GM04504 (cell line): ENCODE measurements at regions not wholly inside any gene's neighbourhood (a gene's known extent, or its start where the extent isn't known, plus 50 kb on each side); places are given as distances from the start of the nearest gene placed in this dataset.

ENCODE experiments used
- DNase-seq: peaks from one replicate; pipeline ENCODE4 v3.0.0-alpha.2; 2012; ENCODE audit warnings: low read depth

- DNase-seq = no peak
These were observed 151.8 kb upstream of the PTPRM start for GRCh38 chr18:7415081-7415894.

DNA sequence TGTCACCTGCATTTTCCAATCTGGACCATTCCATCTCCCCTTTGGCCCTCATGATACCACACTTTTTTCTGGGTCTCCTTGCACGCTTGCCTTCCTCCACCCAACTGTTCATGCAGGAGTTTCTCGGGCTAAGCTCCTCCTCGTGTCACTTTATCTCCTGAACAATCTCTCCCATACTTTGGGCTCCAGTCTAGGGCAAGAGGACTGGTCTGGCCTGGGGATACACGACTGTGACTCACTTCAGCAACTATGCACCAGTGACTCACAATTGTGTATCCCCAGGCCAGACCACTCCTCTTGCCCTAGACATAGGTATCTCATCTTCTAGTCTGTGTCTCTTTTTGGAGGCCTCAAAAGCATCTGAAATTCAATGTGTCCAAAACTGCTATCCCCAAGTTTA, 149.4 kb upstream of the PTPRM start:
- peak; percentile 18 for DNase-seq

DNA sequence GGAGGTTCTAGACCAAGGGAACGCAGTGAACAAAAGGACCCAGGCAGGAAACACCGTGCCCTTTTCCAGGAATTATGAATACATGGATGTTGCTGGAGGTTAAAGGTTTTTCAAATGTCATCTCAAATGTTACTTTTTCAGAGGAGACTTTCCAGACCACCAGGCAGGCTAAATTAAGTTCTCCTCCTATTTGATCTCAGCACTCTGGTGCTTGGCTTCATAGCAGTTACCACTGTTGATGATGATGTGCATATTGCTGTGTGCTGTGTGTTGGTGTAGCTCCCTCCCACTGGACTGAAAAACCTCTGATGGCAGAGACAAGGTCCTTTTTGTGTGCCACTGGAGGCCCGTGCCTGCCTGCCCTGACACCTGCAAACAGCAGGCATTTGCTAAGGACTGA, 137.3 kb upstream of the PTPRM start:
- DNase-seq = no peak

GRCh38 chr18:7436166-7436565, 130.9 kb upstream of the PTPRM start:
- no peak for DNase-seq

GRCh38 chr18:7437870-7438269, 129.2 kb upstream of the PTPRM start:
- DNase-seq = no peak

- DNase-seq = no peak
These were observed 128.5 kb upstream of the PTPRM start for GRCh38 chr18:7438646-7439045.

DNA sequence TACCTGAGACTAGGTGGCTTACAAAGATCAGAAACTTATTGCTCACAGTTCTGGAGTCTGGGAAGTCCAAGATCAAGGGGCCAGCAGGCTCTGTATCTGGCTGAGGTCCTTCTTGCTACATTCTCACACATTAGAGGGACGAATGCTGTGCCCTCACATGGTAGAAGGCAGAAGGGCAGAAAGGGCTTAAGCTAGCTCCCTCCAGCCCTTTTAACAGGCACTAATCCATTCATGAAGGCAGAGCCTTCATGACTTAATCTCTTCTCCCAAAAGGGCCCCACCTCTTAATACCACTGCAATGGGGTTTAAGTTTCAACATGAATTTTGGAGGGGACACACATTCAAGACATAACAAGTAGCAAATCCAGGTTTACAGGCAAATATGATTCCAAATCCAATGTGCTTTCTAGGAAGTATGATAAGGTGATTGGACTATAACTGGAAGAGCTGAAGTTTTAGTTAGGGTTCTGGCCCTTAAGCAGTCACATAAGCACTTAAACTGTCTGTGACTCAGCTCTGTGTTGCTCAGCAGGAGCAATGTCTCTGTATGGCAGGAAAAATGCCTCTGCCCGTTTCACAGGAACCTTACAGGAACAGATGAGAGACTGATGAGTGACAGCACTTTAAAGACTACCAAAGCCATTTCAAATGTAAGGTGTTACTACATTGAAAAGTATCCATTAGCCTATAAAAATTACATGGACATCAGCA, 119.6 kb upstream of the PTPRM start:
- DNase-seq = no peak

DNA sequence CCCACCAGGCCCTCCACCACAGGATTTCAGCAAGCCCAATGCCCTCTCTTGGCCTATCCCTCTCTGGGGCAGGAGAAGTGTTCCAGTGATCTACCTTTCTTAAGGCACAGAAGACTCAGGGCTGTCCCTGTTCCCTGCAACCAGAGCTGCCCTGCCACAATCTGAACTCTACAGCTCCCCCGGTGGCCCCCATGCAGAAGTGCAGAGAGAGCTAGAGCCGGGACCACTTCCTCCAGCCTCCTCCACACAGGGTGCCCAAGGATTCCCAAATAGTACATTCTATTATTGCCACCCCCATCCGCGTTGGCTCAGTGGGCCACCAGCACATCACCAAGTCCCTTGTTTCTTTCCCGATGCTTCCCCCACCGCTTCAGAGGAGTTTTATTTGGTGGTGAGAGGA, 114.8 kb upstream of the PTPRM start:
- no peak for DNase-seq

- DNase-seq = no peak
These were observed 112.7 kb upstream of the PTPRM start for GRCh38 chr18:7454429-7454828.

GRCh38 chr18:7456376-7456775, 110.7 kb upstream of the PTPRM start:
- DNase-seq = no peak

GRCh38 chr18:7457262-7457661, 109.9 kb upstream of the PTPRM start:
- no peak for DNase-seq

DNA sequence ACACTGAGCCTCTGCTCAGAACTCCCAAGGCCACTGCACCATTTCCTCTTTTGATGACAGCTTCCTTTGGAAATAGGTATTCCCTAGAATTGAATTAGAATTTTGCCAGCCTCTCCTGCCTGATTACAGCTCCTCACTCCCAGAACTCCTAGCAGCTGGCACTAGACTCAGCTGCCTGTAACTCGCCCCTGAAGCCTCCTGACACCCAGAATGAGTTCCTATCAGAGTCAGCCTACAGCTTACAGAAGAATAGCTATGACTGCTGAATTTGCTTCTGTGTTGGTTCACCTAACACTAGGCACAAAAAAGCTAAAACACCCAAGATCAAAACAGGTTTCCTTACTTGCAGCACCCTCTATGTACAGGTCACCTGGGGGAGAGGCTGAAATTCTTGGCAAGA, 108.2 kb upstream of the PTPRM start:
- DNase-seq = no peak

- no peak for DNase-seq
These were observed 107.0 kb upstream of the PTPRM start for GRCh38 chr18:7459851-7460770.

DNA sequence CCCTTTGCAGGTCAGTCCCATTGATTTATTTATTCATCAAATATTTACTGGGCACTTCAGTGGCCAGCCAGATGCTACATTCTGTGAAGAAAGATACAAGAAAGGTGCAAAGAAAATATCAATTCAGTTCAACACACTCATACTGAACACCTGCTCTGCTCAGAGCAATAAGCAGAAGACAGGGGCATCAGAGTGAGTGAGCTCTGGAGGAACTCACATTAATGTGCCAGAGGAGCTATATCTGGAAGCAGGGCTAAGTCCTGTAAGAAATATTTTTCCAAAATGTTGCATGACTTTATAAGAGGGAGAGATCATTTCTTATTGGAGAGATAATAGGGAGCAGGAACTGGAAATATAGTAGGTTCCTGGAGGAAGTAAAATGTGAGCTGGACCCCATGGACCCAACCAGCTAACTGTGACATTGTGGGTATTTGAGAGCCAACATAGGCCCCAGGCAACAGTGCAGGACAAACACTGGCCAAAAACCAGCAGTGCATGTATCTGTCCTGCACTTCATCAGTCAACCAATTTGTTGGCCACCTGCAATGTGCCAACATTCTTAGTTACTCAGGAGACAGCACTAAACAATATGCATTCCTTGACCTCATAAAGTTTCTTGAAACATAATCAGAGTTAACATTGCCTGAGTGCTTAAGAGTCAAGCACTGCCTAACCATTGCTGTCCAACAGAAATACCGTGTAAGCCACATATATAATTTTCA, 102.7 kb upstream of the PTPRM start:
- no peak for DNase-seq

DNA sequence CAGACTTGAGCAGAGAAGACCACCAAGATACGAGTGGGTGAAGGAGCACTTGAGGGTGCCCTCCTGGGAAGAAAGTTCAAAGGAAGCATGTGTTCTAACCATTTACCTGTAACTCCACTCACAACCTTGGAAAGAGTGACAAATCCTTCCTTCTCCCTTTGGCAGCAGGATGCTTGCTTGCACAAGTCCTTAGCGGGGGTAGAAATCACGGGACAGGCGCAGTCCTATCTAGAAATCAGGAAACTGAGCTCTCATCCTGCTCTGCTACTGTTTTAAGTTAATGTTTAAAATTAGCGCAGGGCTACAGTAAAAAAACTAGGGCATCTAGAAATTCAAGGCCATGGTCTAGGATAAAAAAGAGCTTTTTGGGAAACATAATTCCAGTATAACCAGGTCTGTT, 100.9 kb upstream of the PTPRM start:
- DNase-seq = no peak

DNA sequence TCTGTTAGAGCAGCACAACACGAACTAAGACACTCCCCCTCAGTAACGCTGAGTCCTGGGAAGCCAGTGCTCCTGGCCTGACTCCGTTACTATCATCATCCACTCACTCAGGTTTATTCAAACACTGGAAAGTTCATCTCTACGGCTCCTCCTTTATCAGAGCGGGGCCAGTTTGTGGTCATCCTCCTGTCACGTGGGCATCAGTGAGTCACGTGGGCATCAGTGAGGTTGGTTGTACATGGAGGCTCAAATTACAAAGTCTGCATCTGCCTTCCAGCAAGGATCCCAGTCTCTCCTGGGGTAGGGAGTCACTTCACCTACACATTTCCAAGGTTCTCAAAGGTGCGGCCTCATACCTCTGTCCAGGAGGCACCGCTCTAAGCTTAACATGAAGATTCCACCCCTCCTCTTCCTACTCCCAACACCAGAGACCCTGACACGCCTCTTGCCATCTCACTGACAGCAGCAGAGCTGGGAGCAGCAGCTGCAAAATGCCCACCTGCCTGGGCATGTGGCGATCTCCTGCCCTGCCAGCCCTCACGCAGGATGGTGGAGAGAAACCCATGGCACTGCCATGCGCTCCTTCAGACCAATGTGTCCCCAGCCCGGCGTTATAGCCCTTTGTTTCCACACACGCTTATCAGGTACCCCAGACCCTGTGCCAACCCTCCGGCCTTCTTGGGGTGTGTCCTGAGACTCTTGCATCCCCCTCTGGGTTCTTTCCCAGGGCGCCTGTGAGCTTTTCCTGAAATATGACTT, 99.2 kb upstream of the PTPRM start:
- DNase-seq = no peak

- no peak for DNase-seq
These were observed 97.0 kb upstream of the PTPRM start for GRCh38 chr18:7470101-7470500.

- DNase-seq = no peak
These were observed 96.6 kb upstream of the PTPRM start for GRCh38 chr18:7470503-7470902.

DNA sequence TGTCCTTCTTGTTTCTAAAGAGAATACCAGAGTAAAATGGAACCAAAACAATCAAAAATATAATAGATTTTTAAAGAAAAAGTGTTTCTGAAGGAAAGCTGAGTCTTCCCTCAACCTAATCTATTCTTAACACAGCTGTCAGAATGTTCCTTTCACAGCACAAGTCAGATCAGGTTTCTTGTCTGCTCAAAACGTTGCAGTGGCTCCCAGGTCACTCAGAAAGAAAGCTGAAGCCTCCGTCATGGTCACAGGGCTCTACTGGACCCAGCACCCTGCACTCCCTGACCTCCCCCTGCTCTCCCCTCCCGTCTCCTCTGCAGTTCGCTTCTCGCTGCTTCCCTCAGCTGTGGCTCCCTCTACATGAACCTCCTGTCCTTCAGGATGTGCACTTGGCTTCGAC, 90.7 kb upstream of the PTPRM start:
- DNase-seq = no peak

DNA sequence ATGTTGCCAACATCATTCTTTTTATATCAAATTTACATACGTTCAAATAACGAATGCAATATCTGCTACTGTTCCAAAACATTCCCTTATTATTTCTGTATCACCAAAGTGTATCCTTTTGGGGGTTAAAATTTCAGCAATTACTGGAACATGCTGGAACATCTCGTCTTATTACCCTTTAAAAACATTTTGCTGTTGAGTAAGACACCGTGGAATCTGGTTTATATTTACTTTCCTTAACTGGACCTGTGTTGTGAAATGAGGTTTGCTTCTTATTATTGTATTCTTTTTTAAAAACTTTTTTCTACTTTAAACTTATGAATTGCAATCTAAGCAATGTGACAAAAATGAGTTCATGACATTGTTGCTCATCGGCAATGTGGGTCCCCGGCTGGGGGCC, 87.4 kb upstream of the PTPRM start:
- no peak for DNase-seq

GRCh38 chr18:7480879-7481278, 86.2 kb upstream of the PTPRM start:
- DNase-seq = no peak
